K562 (cell line): ENCODE measurements at regions not wholly inside any gene's neighbourhood (a gene's known extent, or its start where the extent isn't known, plus 50 kb on each side); places are given as distances from the start of the nearest gene placed in this dataset.

Source experiments
- ATAC-seq: fragments of 200-7000 bp; cut with Tn5 transposase; 3 replicates; pipeline ENCODE4 v1.9.1; 2020; ENCODE audit warnings: moderate library complexity
- BruUV-seq: library from RNA; stranded (reverse); fragments of 400-500 nt; replicated peaks from 2 replicates; lab custom pipeline; 2021; lab: Mats Ljungman, UMichigan
- CTCF ChIA-PET: fragments of 300-600 bp; formaldehyde crosslinking; extraction: SDS; loops from one replicate; lab custom pipeline; 2021; ENCODE audit warnings: low intra/inter-chr PET ratio; lab: Yijun Ruan, JAX
- POLR2A ChIA-PET: fragments of 300-600, 350-650 bp; sonication (Branson Sonifier 250); formaldehyde crosslinking; extraction: SDS; loops from one replicate; lab custom pipeline; 2021; ENCODE audit warnings: antibody characterized with exemption, inconsistent platforms; lab: Yijun Ruan, JAX
- DNase-seq, 4 experiments: peaks; one replicate each; pipeline versions ENCODE4 v3.0.0 to v3.0.0-alpha.2; 2011 to 2018; ENCODE audit warnings: low spot score in 3 of 4, mixed read lengths in 3 of 4; ENCODE audit errors: extremely low read depth in 1 of 4
- FAIRE-seq: peaks from 2 replicates; lab custom pipeline; 2011; peaks lifted over from hg19 to GRCh38; lab: Jason Lieb, UNC
- H2AFZ ChIP-seq: 2 replicates; pipeline ENCODE4 v1.6.0; 2011; ENCODE audit warnings: low read depth, low read length, control low read depth, inconsistent platforms
- H3K27ac ChIP-seq: fragments of 200-600 bp; 3 replicates; pipeline ENCODE4 v1.8.0; 2011; ENCODE audit warnings: low read depth, mild to moderate bottlenecking, control low read depth, inconsistent platforms, low read length, moderate library complexity, mixed read lengths; ENCODE audit errors: extremely low read depth
- H3K27me3 ChIP-seq, 2 experiments: fragments of 300-600 bp in 1 of 2; 2 replicates in 1 of 2; 3 replicates in 1 of 2; pipeline versions ENCODE4 v1.6.0 to v1.8.0; 2011; ENCODE audit warnings: inconsistent platforms in 2 of 2, low read length in 2 of 2, mild to moderate bottlenecking in 1 of 2, mixed read lengths in 1 of 2, moderate library complexity in 1 of 2; ENCODE audit not compliant: control insufficient read depth in 2 of 2, insufficient read depth in 2 of 2
- H3K36me3 ChIP-seq: fragments of 300-600 bp; 3 replicates; pipeline ENCODE4 v1.8.0; 2011; ENCODE audit warnings: mild to moderate bottlenecking, low read length, inconsistent platforms; ENCODE audit not compliant: control insufficient read depth, insufficient read depth
- H3K4me1 ChIP-seq, 2 experiments: fragments of 200-600 bp in 1 of 2; replicated peaks in 1 of 2; 2 replicates in 1 of 2; 3 replicates in 1 of 2; pipeline versions ENCODE4 v1.5.1 to v1.8.0; 2011; ENCODE audit warnings: inconsistent platforms in 2 of 2, low read length in 2 of 2, mild to moderate bottlenecking in 1 of 2, mixed read lengths in 1 of 2, moderate library complexity in 1 of 2; ENCODE audit not compliant: control insufficient read depth in 2 of 2, insufficient read depth in 2 of 2
- H3K4me2 ChIP-seq: 2 replicates; pipeline ENCODE4 v1.6.1; 2011; ENCODE audit warnings: low read length, control low read depth, inconsistent platforms, mixed read lengths; ENCODE audit not compliant: insufficient read depth
- H3K4me3 ChIP-seq: fragments of 200-600 bp; sonication (generic), shearing (Covaris generic); 2 replicates; pipeline ENCODE4 v1.5.1; 2016; ENCODE audit warnings: control low read depth, inconsistent platforms
- H3K79me2 ChIP-seq: fragments of 200-600 bp; 3 replicates; pipeline ENCODE4 v1.8.0; 2011; ENCODE audit warnings: low read length, inconsistent platforms; ENCODE audit not compliant: control insufficient read depth, insufficient read depth
- H3K9ac ChIP-seq, 2 experiments: 2 replicates each; pipeline versions ENCODE4 v1.6.0 to v1.6.1; 2011; ENCODE audit warnings: low read depth in 2 of 2, low read length in 2 of 2, control low read depth in 1 of 2, inconsistent platforms in 1 of 2, mild to moderate bottlenecking in 1 of 2, mixed read lengths in 1 of 2; ENCODE audit not compliant: insufficient read depth in 1 of 2
- H3K9me1 ChIP-seq: one replicate; pipeline ENCODE4 v1.6.0; 2011; ENCODE audit warnings: inconsistent platforms, mild to moderate bottlenecking, low read length, moderate library complexity; ENCODE audit not compliant: control insufficient read depth, insufficient read depth
- H3K9me3 ChIP-seq: replicated peaks from 2 replicates; pipeline ENCODE4 v1.5.1; 2011; ENCODE audit warnings: low read depth, low read length, inconsistent platforms; ENCODE audit not compliant: control insufficient read depth, insufficient read depth
- H4K20me1 ChIP-seq: replicated peaks from 2 replicates; pipeline ENCODE4 v1.6.1; 2011; ENCODE audit warnings: low read length, inconsistent platforms, mixed read lengths; ENCODE audit not compliant: control insufficient read depth, insufficient read depth
- ATF3 ChIP-seq, 2 experiments: fragments of 450-650 bp in 1 of 2; sonication (generic) in 1 of 2; formaldehyde crosslinking in 1 of 2; IDR thresholded peaks in 1 of 2; conservative IDR thresholded peaks in 1 of 2; 2 replicates each; pipeline versions ENCODE4 v1.6.1 to v1.8.1; 2016 to 2023; ENCODE audit warnings: mild to moderate bottlenecking in 2 of 2, moderate library complexity in 2 of 2, inconsistent platforms in 1 of 2, missing genetic modification reagents in 1 of 2
- CEBPB ChIP-seq: fragments of 450-650 bp; IDR thresholded peaks from 2 replicates; pipeline ENCODE4 v1.6.1; 2016; ENCODE audit warnings: missing genetic modification characterization, missing compliant biosample characterization
- COPS2 ChIP-seq: fragments of 450-650 bp; conservative IDR thresholded peaks from 2 replicates; pipeline ENCODE4 v1.6.1; 2016; ENCODE audit warnings: mild to moderate bottlenecking, moderate library complexity
- CXXC5 ChIP-seq: fragments of 250-450 bp; sonication (Bioruptor Pico); IDR thresholded peaks from 2 replicates; pipeline ENCODE4 v1.8.0; 2022; ENCODE audit warnings: inconsistent platforms, mild to moderate bottlenecking, moderate library complexity
- GMEB1 ChIP-seq: fragments of 250-450 bp; sonication (Bioruptor Pico); IDR thresholded peaks from 2 replicates; pipeline ENCODE4 v1.4.0; 2020; ENCODE audit warnings: mild to moderate bottlenecking
- GTF2E2 ChIP-seq: fragments of 200-800 bp; sonication (Bioruptor generic); IDR thresholded peaks from 2 replicates; pipeline ENCODE4 v1.6.1; 2016; ENCODE audit warnings: missing genetic modification characterization, missing compliant biosample characterization
- MCM3 ChIP-seq: fragments of 450-650 bp; IDR thresholded peaks from 2 replicates; pipeline ENCODE4 v1.6.1; 2016
- NCOA1 ChIP-seq: fragments of 450-650 bp; IDR thresholded peaks from 2 replicates; pipeline ENCODE4 v1.6.1; 2016; ENCODE audit warnings: low read depth
- NFYB ChIP-seq: IDR thresholded peaks from 2 replicates; pipeline ENCODE4 v1.6.1; 2011; ENCODE audit warnings: mild to moderate bottlenecking, moderate library complexity; ENCODE audit not compliant: insufficient read length; ENCODE audit errors: extremely low read depth
- PHTF2 ChIP-seq: fragments of 250-450 bp; sonication (Bioruptor Pico); IDR thresholded peaks from 2 replicates; pipeline ENCODE4 v1.5.0; 2021; ENCODE audit warnings: mild to moderate bottlenecking
- PRMT5 ChIP-seq: sonication (generic); formaldehyde crosslinking; IDR thresholded peaks from 2 replicates; pipeline ENCODE4 v1.5.0; 2020; ENCODE audit warnings: missing genetic modification reagents
- RBM17 ChIP-seq: fragments of 200-400 bp; formaldehyde crosslinking; IDR thresholded peaks from 2 replicates; pipeline ENCODE4 v1.6.1; 2017; ENCODE audit warnings: low read depth, mild to moderate bottlenecking, low read length, borderline replicate concordance
- SIN3A ChIP-seq, 2 experiments: fragments of 150-350 bp in 1 of 2; IDR thresholded peaks; 2 replicates each; pipeline ENCODE4 v1.6.1; 2011 to 2016; ENCODE audit warnings: borderline replicate concordance in 2 of 2, low read depth in 2 of 2, low read length in 2 of 2, mild to moderate bottlenecking in 2 of 2, moderate library complexity in 2 of 2; ENCODE audit not compliant: control insufficient read depth in 1 of 2
- SNRNP70 ChIP-seq: fragments of 200-400 bp; formaldehyde crosslinking; optimal IDR thresholded peaks from 2 replicates; pipeline ENCODE3; 2017; ENCODE audit warnings: low read depth, low read length
- TFE3 ChIP-seq: fragments of 450-650 bp; formaldehyde crosslinking; IDR thresholded peaks from 2 replicates; pipeline ENCODE4 v1.4.0; 2020; ENCODE audit warnings: mild to moderate bottlenecking, mixed read lengths
- YBX1 ChIP-seq: fragments of 450-650 bp; IDR thresholded peaks from 2 replicates; pipeline ENCODE4 v1.7.1; 2016; ENCODE audit warnings: mild to moderate bottlenecking
- ZBTB17 ChIP-seq: fragments of 450-650 bp; formaldehyde crosslinking; IDR thresholded peaks from 2 replicates; pipeline ENCODE4 v1.4.0; 2020; ENCODE audit warnings: mild to moderate bottlenecking
- ZNF134 ChIP-seq: fragments of 250-450 bp; sonication (Bioruptor Pico); conservative IDR thresholded peaks from 2 replicates; pipeline ENCODE4 v1.4.0; 2020
- ZNF24 ChIP-seq: fragments of 450-650 bp; IDR thresholded peaks from 2 replicates; pipeline ENCODE4 v1.6.1; 2016
- ZNF76 ChIP-seq: fragments of 250-450 bp; sonication (Bioruptor Pico); IDR thresholded peaks from 2 replicates; pipeline ENCODE4 v1.4.0; 2020; ENCODE audit warnings: mild to moderate bottlenecking, moderate library complexity, borderline replicate concordance
- WGBS: fragments of 100-300 bp; shearing (Covaris generic); methylation state at CpG from one replicate; pipeline ENCODE4 v1.1.6; 2016; ENCODE audit warnings: low coverage, mixed read lengths; ENCODE audit not compliant: insufficient coverage; ENCODE audit errors: missing lambda C conversion rate; 5-methylcytosine and 5-hydroxymethylcytosine counted together
- in situ Hi-C: fragments of 300-500 bp; cut with MboI; formaldehyde crosslinking; loops from 4 replicates; pipeline ENCODE4 v1.15.0; 2018; ENCODE audit warnings: inconsistent platforms, mixed read lengths
- intact Hi-C: fragments of 100-400 bp; cut with micrococcal nuclease; formaldehyde crosslinking; loops from 2 replicates; pipeline ENCODE4 v1.14.2; 2022

- TF ChIP-seq TFE3 (CRISPR knock-in tag) (no peak), ZBTB17 (CRISPR knock-in tag) (no peak)
These were observed 199.1 kb downstream of the ERMARD start (continued) for GRCh38 chr6:169950558-169950957.

- H3K27me3 ChIP-seq = no peaks in the 10 kb centered on the region
- POLR2A ChIA-PET = no interaction called here
- no peak overlapping the region for H2AFZ ChIP-seq
- H3K79me2 ChIP-seq = no peaks in the 10 kb centered on the region
- ATAC-seq = no peak
- BruUV-seq = no TSS peak
- H3K36me3 ChIP-seq = no peaks in the 10 kb centered on the region
- CTCF ChIA-PET = no interaction called here
- no peak overlapping the region for H3K9ac ChIP-seq
- intact Hi-C loops (no loop called here), in situ Hi-C loops (no loop called here)
- DNase-seq = no peak
- H3K4me3 ChIP-seq = no peak overlapping the region
- H3K9me3 ChIP-seq = no peaks in the 10 kb centered on the region
- H3K4me2 ChIP-seq = no peak overlapping the region
- 1% methylated on average over 6 of the region's 6 CpGs for WGBS
- no peak for FAIRE-seq
- no peak overlapping the region for H3K27ac ChIP-seq
- no peaks in the 10 kb centered on the region for H3K4me1 ChIP-seq
- no peaks in the 10 kb centered on the region for H3K9me1 ChIP-seq
- no peaks in the 10 kb centered on the region; the same call in 1 of the 2 replicates for H4K20me1 ChIP-seq
- TF ChIP-seq SNRNP70 (no peak), MCM3 (no peak), CXXC5 (CRISPR knock-in tag) (no peak), GMEB1 (CRISPR knock-in tag) (no peak), GTF2E2 (no peak), PRMT5 (CRISPR knock-in tag) (no peak), RBM17 (no peak), SIN3A (IDR thresholded peaks at IDR 0.05; ENCODE audit: borderline replicate concordance in 2 of 2, control insufficient read depth in 1 of 2, low read depth in 2 of 2, low read length in 2 of 2) (no peak), ATF3 (IDR thresholded peaks at IDR 0.05) (peak; percentile 47; the same call in 1 of the 2 replicates), ATF3 (CRISPR knock-in tag; conservative IDR thresholded peaks at IDR 0.05) (no peak), ZNF24 (no peak), NCOA1 (no peak), NFYB (no peak), ZNF134 (no peak), COPS2 (no peak), ZNF76 (no peak), CEBPB (tag) (peak; percentile 68), YBX1 (no peak), PHTF2 (CRISPR knock-in tag) (no peak)
These were observed 198.2 kb downstream of the ERMARD start for GRCh38 chr6:169949511-169950097.
